HG03469 (cell line): ENCODE measurements at regions not wholly inside any gene's neighbourhood (a gene's known extent, or its start where the extent isn't known, plus 50 kb on each side); places are given as distances from the start of the nearest gene placed in this dataset.

Experiments
- ATAC-seq: cut with Tn5 transposase; IDR thresholded peaks from one replicate; pipeline ENCODE4 v1.9.1; 2021; ENCODE audit warnings: mild to moderate bottlenecking, moderate library complexity, moderate number of reproducible peaks; ENCODE audit not compliant: unreplicated experiment

- no peak for ATAC-seq
Observed at GRCh38 chr13:74219566-74219965, 85.4 kb upstream of the KLF12 start.

GRCh38 chr13:74218291-74218690 is 84.1 kb upstream of the KLF12 start:
- ATAC-seq = no peak

GRCh38 chr13:74217811-74218210 is 83.6 kb upstream of the KLF12 start:
- no peak for ATAC-seq

GRCh38 chr13:74215420-74215819 is 81.2 kb upstream of the KLF12 start:
- ATAC-seq = no peak

GRCh38 chr13:74214321-74214720 is 80.1 kb upstream of the KLF12 start:
- no peak for ATAC-seq

- ATAC-seq = no peak
Observed at GRCh38 chr13:74210693-74211393, 76.6 kb upstream of the KLF12 start.

GRCh38 chr13:74206855-74207254 is 72.7 kb upstream of the KLF12 start:
- no peak for ATAC-seq

- no peak for ATAC-seq
Observed at GRCh38 chr13:74206061-74206561, 71.9 kb upstream of the KLF12 start.

- ATAC-seq = no peak
Observed at GRCh38 chr13:74205313-74205690, 71.1 kb upstream of the KLF12 start.

GRCh38 chr13:74204602-74205312 is 70.6 kb upstream of the KLF12 start:
- no peak for ATAC-seq

GRCh38 chr13:74203576-74203975 is 69.4 kb upstream of the KLF12 start:
- no peak for ATAC-seq

- no peak for ATAC-seq
Observed at GRCh38 chr13:74202129-74202813, 68.1 kb upstream of the KLF12 start.

- no peak for ATAC-seq
Observed at GRCh38 chr13:74201530-74201929, 67.3 kb upstream of the KLF12 start.

- no peak for ATAC-seq
Observed at GRCh38 chr13:74200081-74200480, 65.9 kb upstream of the KLF12 start.

GRCh38 chr13:74197677-74198429 is 63.6 kb upstream of the KLF12 start:
- ATAC-seq = no peak

- ATAC-seq = no peak
Observed at GRCh38 chr13:74194846-74195245, 60.6 kb upstream of the KLF12 start.

GRCh38 chr13:74193391-74193790 is 59.2 kb upstream of the KLF12 start:
- ATAC-seq = no peak

- ATAC-seq = no peak
Observed at GRCh38 chr13:74191410-74191809, 57.2 kb upstream of the KLF12 start.

- ATAC-seq = no peak
Observed at GRCh38 chr13:74190999-74191398, 56.8 kb upstream of the KLF12 start.

- no peak for ATAC-seq
Observed at GRCh38 chr13:74187564-74187963, 53.4 kb upstream of the KLF12 start.

GRCh38 chr13:74184283-74184682 is 50.1 kb upstream of the KLF12 start:
- no peak for ATAC-seq
